Transverse colon (tissue), 4 donors: ENCODE measurements at regions not wholly inside any gene's neighbourhood (a gene's known extent, or its start where the extent isn't known, plus 50 kb on each side); places are given as distances from the start of the nearest gene placed in this dataset.

ENCODE experiments used
- DNase-seq: peaks from one replicate; pipeline ENCODE4 v3.0.0-alpha.2; 2019
- H3K27ac ChIP-seq, 4 donors: fragments of 200-600 bp; sonication (generic); 2 replicates each; pipeline ENCODE4 v1.5.1; 2016 to 2018; ENCODE audit warnings: inconsistent platforms in 4 of 4
- H3K27me3 ChIP-seq: fragments of 200-600 bp; sonication (generic); 2 replicates; pipeline ENCODE4 v1.5.1; 2017; ENCODE audit warnings: inconsistent platforms
- H3K36me3 ChIP-seq, 4 donors: fragments of 200-600 bp; sonication (generic); 2 replicates each; pipeline ENCODE4 v1.5.1; 2017 to 2019; ENCODE audit warnings: inconsistent platforms in 4 of 4
- H3K4me1 ChIP-seq, 4 donors: fragments of 200-600 bp; sonication (generic); 2 replicates each; pipeline ENCODE4 v1.5.1; 2017 to 2020; ENCODE audit warnings: inconsistent platforms in 4 of 4
- H3K4me3 ChIP-seq, 4 donors: fragments of 200-600 bp; sonication (generic); 1 replicate in 1 of 4; 2 replicates in 3 of 4; pipeline versions ENCODE4 v1.5.1 to v1.6.1; 2017 to 2019; ENCODE audit warnings: inconsistent platforms in 4 of 4
- H3K9me3 ChIP-seq, 2 donors: fragments of 200-600 bp; sonication (generic); 2 replicates each; pipeline ENCODE4 v1.5.1; 2017 to 2019; ENCODE audit warnings: inconsistent platforms in 2 of 2
- CTCF ChIP-seq, 5 experiments: fragments of 200-600 bp in 3 of 5; fragments of 450-650 bp in 2 of 5; sonication (generic) in 3 of 5; IDR thresholded peaks; 1 replicate in 2 of 5; 2 replicates in 3 of 5; pipeline ENCODE4 v1.5.1; 2016 to 2017; ENCODE audit warnings: antibody characterized with exemption in 5 of 5, inconsistent platforms in 3 of 5, mild to moderate bottlenecking in 2 of 5, moderate library complexity in 1 of 5
- EP300 ChIP-seq: sonication (generic); formaldehyde crosslinking; IDR thresholded peaks from one replicate; pipeline ENCODE4 v1.6.1; 2017; ENCODE audit warnings: antibody characterized with exemption, low read depth
- POLR2A ChIP-seq: fragments of 450-650 bp; IDR thresholded peaks from one replicate; pipeline ENCODE4 v1.6.1; 2016; ENCODE audit warnings: antibody characterized with exemption, mild to moderate bottlenecking, moderate library complexity
- POLR2AphosphoS5 ChIP-seq, 3 donors: sonication (generic); formaldehyde crosslinking; IDR thresholded peaks; one replicate each; pipeline ENCODE4 v1.6.1; 2016; ENCODE audit warnings: antibody characterized with exemption in 3 of 3
- WGBS, 2 donors: methylation state at CpG; one replicate each; pipeline ENCODE4 v1.1.5; 2018; ENCODE audit warnings: low coverage in 1 of 2; 5-methylcytosine and 5-hydroxymethylcytosine counted together
- in situ Hi-C, 4 donors: fragments of 200-750 bp; cut with MboI; loops; one replicate each; pipeline versions ENCODE4 v1.15.0 to v1.15.1; 2017; ENCODE audit warnings: low sequenced_read_pairs in 3 of 4, low pct_ligation_motif_present in 1 of 4, low pct_unique_long_range_greater_than_20kb in 1 of 4
- intact Hi-C: fragments of 100-400 bp; cut with DNase I; formaldehyde crosslinking; loops from one replicate; pipeline ENCODE4 v1.15.1; 2023; ENCODE audit warnings: low total_unique reads

- TF ChIP-seq EP300 (no peak), POLR2AphosphoS5 (IDR thresholded peaks at IDR 0.05) (no peak), CTCF (IDR thresholded peaks at IDR 0.05) (no peak), POLR2A (no peak)
- in situ Hi-C loops = no loop called here
- H3K27me3 ChIP-seq = no peaks in the 10 kb centered on the region
- no peak overlapping the region for H3K4me3 ChIP-seq
- no peak overlapping the region for H3K27ac ChIP-seq
- WGBS, 2 donors = 59 to 71% methylated on average over 3 of the region's 3 CpGs
- no peaks in the 10 kb centered on the region for H3K4me1 ChIP-seq
- H3K9me3 ChIP-seq = no peaks in the 10 kb centered on the region
- H3K36me3 ChIP-seq = no peaks in the 10 kb centered on the region
- DNase-seq = no peak
- intact Hi-C loops = no loop called here
These were observed 1192.3 kb upstream of the GJE1 start for GRCh38 chr6:140940251-140940925.

- H3K4me1 ChIP-seq = no peaks in the 10 kb centered on the region
- H3K27me3 ChIP-seq = no peaks in the 10 kb centered on the region
- H3K4me3 ChIP-seq = no peak overlapping the region
- no peaks in the 10 kb centered on the region for H3K36me3 ChIP-seq
- intact Hi-C loops (no loop called here), in situ Hi-C loops (no loop called here)
- no peaks in the 10 kb centered on the region for H3K9me3 ChIP-seq
- WGBS, 2 donors = 69 to 84% methylated on average over 2 of the region's 2 CpGs
- no peak overlapping the region for H3K27ac ChIP-seq
- DNase-seq = no peak
- no peak for TF ChIP-seq CTCF (IDR thresholded peaks at IDR 0.05)
These were observed 1199.8 kb upstream of the GJE1 start for GRCh38 chr6:140932909-140933308.

- Histone ChIP-seq H3K36me3 (no peaks in the 10 kb centered on the region), H3K4me1 (no peaks in the 10 kb centered on the region), H3K27ac (no peak overlapping the region), H3K27me3 (no peaks in the 10 kb centered on the region), H3K9me3 (no peaks in the 10 kb centered on the region), H3K4me3 (no peak overlapping the region)
- in situ Hi-C loops (no loop called here), intact Hi-C loops (no loop called here)
- WGBS, 2 donors = 90% methylated on average over 1 of the region's 1 CpG; no CpG with 5 or more reads in 1 of the 2 donors
- no peak for DNase-seq
- TF ChIP-seq CTCF (IDR thresholded peaks at IDR 0.05) = no peak
- no peak for TF ChIP-seq POLR2A
These were observed 1201.1 kb upstream of the GJE1 start for GRCh38 chr6:140931581-140931980.

GRCh38 chr6:140929121-140929520 is 1203.6 kb upstream of the GJE1 start:
- Histone ChIP-seq H3K27me3 (no peaks in the 10 kb centered on the region), H3K4me1 (no peaks in the 10 kb centered on the region), H3K4me3 (no peak overlapping the region), H3K36me3 (no peaks in the 10 kb centered on the region), H3K9me3 (no peaks in the 10 kb centered on the region), H3K27ac (no peak overlapping the region)
- in situ Hi-C loops = no loop called here
- intact Hi-C loops = no loop called here
- no peak for DNase-seq
- TF ChIP-seq CTCF (IDR thresholded peaks at IDR 0.05) = no peak
